Epithelial cell of esophagus (primary cell): ENCODE measurements at regions not wholly inside any gene's neighbourhood (a gene's known extent, or its start where the extent isn't known, plus 50 kb on each side); places are given as distances from the start of the nearest gene placed in this dataset.

Experiments
- DNase-seq: peaks from one replicate; pipeline ENCODE4 v3.0.0; 2010; ENCODE audit warnings: low read depth
- H3K4me3 ChIP-seq: 2 replicates; pipeline ENCODE4 v1.5.1; 2011; ENCODE audit warnings: mild to moderate bottlenecking, low read length, control low read depth
- CTCF ChIP-seq: IDR thresholded peaks from 2 replicates; pipeline ENCODE4 v1.5.1; 2011; ENCODE audit warnings: low read depth, mild to moderate bottlenecking, low read length, control low read depth, inconsistent platforms; ENCODE audit not compliant: insufficient read depth; ENCODE audit errors: missing control alignments

DNA sequence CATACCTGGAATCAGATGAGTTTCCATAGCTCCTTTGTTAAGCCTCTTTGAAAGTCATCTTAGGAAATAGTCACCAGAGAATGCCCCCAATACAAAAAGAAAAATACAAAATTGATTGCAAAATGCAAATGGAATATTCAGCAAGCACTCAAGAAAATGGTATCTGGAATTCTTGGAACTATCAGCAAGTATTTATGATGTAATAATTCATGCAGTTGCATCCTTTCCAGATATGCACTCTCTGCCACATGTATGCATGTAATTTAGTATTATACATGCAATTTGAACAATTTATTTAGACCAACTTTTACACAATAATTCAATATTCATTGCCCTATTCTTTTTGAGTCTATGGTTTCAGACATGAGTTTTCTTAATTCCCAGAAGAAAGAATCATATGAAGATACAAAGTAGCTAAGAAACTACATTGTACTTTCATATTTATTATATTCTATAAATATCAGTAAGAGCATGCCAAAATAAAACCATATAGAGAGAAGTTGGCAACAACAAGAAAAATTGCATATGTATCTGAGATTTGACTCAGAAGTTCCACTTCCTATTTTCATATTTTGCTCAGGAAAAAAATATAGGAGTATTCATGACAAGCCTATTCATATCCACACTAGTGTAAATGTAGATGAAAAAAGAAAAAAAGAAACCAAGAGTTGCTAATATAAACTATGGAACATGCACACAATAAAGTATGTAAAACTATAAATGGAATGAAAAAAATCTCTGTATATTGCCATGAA, 338.5 kb downstream of the SEMA3D start:
- TF ChIP-seq CTCF: no peak

GRCh38 chr7:84847790-84848189, 339.1 kb downstream of the SEMA3D start:
- no peak for DNase-seq
- TF ChIP-seq CTCF: no peak
- no peak overlapping the region for H3K4me3 ChIP-seq

More for the DNA sequence above, 338.5 kb downstream of the SEMA3D start:
- H3K4me3 ChIP-seq: no peak overlapping the region
- no peak for DNase-seq

DNA sequence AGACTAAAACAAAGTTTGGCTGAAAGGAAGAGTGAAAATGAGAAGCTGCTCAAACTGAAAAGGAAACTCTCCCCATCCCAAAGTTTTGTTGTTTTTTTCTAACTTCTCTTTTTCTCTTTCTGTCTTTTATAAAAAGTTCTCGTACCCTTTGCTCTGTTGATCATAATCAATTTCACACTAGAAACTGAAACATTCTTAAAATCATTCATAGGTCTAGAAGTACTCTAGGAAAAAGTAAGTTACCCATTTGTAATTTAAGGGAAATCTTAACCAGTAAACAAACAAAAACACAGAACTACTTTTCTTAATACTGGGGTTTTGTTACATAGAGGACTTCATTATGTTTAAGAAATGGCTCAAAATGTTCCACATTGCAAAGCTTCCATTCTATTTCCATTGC, 339.8 kb downstream of the SEMA3D start:
- no peak overlapping the region for H3K4me3 ChIP-seq
- TF ChIP-seq CTCF: no peak
- no peak for DNase-seq

DNA sequence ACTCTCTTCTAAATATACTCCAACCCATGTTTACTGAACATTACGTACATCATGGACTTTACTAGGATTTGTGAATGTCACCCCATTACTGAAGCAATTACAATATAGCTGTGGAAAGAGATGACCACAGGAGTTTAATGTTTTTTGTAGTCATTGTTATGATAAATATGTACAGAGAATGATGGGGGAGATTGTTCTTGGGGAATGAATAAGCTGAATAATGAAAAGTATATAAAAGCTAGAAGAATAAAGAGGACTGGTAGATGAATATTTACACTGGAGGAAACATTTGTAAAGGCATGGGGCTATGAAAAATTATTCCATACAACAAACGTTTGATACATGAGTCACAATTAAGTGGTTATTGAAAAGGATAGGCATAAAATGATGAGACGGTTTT, 340.9 kb downstream of the SEMA3D start:
- no peak for TF ChIP-seq CTCF
- H3K4me3 ChIP-seq: no peak overlapping the region
- no peak for DNase-seq

GRCh38 chr7:84844771-84845170, 342.1 kb downstream of the SEMA3D start:
- DNase-seq: no peak
- no peak overlapping the region for H3K4me3 ChIP-seq
- no peak for TF ChIP-seq CTCF

GRCh38 chr7:84841809-84842208, 345.0 kb downstream of the SEMA3D start:
- DNase-seq: no peak
- TF ChIP-seq CTCF: no peak

GRCh38 chr7:84838857-84839256, 348.0 kb downstream of the SEMA3D start:
- TF ChIP-seq CTCF: no peak
- no peak overlapping the region for H3K4me3 ChIP-seq
- no peak for DNase-seq

More at GRCh38 chr7:84841809-84842208, 345.0 kb downstream of the SEMA3D start:
- no peak overlapping the region for H3K4me3 ChIP-seq
